HEK293T (cell line): ENCODE measurements at regions not wholly inside any gene's neighbourhood (a gene's known extent, or its start where the extent isn't known, plus 50 kb on each side); places are given as distances from the start of the nearest gene placed in this dataset.

Experiments
- ARNT ChIP-seq: fragments of 450-650 bp; IDR thresholded peaks from 2 replicates; pipeline ENCODE4 v1.6.1; 2017; ENCODE audit warnings: mild to moderate bottlenecking
- BHLHE40 ChIP-seq: fragments of 450-650 bp; IDR thresholded peaks from 2 replicates; pipeline ENCODE4 v1.6.1; 2016; ENCODE audit warnings: mild to moderate bottlenecking, moderate library complexity, borderline replicate concordance
- CTBP1 ChIP-seq: fragments of 450-650 bp; IDR thresholded peaks from 2 replicates; pipeline ENCODE4 v1.6.1; 2016; ENCODE audit warnings: borderline replicate concordance
- ELF4 ChIP-seq: fragments of 450-650 bp; IDR thresholded peaks from 2 replicates; pipeline ENCODE4 v1.6.1; 2017; ENCODE audit warnings: antibody characterized with exemption
- FOXA1 ChIP-seq: fragments of 450-650 bp; IDR thresholded peaks from 2 replicates; pipeline ENCODE4 v1.6.1; 2016; ENCODE audit warnings: mild to moderate bottlenecking
- FOXM1 ChIP-seq: fragments of 450-650 bp; IDR thresholded peaks from 2 replicates; pipeline ENCODE4 v1.6.1; 2017; ENCODE audit warnings: mild to moderate bottlenecking, borderline replicate concordance
- NFRKB ChIP-seq: fragments of 450-650 bp; IDR thresholded peaks from 2 replicates; pipeline ENCODE4 v1.6.1; 2016; ENCODE audit warnings: mild to moderate bottlenecking, moderate library complexity
- SP1 ChIP-seq: fragments of 450-650 bp; IDR thresholded peaks from 2 replicates; pipeline ENCODE4 v1.6.1; 2017
- SUZ12 ChIP-seq: fragments of 450-650 bp; IDR thresholded peaks from 2 replicates; pipeline ENCODE4 v1.6.1; 2016; ENCODE audit warnings: mild to moderate bottlenecking
- TARDBP ChIP-seq: fragments of 450-650 bp; IDR thresholded peaks from 2 replicates; pipeline ENCODE4 v1.6.1; 2016

GRCh38 chr18:28946471-28946870 lies 769.5 kb upstream of the CDH2 start:
- TF ChIP-seq FOXM1 (no peak), SP1 (no peak), BHLHE40 (no peak), TARDBP (no peak), ARNT (no peak), SUZ12 (no peak), NFRKB (no peak), ELF4 (no peak), FOXA1 (no peak), CTBP1 (no peak)
